ENCODE measurements at regions not wholly inside any gene's neighbourhood (a gene's known extent, or its start where the extent isn't known, plus 50 kb on each side); places are given as distances from the start of the nearest gene placed in this dataset.

DNA sequence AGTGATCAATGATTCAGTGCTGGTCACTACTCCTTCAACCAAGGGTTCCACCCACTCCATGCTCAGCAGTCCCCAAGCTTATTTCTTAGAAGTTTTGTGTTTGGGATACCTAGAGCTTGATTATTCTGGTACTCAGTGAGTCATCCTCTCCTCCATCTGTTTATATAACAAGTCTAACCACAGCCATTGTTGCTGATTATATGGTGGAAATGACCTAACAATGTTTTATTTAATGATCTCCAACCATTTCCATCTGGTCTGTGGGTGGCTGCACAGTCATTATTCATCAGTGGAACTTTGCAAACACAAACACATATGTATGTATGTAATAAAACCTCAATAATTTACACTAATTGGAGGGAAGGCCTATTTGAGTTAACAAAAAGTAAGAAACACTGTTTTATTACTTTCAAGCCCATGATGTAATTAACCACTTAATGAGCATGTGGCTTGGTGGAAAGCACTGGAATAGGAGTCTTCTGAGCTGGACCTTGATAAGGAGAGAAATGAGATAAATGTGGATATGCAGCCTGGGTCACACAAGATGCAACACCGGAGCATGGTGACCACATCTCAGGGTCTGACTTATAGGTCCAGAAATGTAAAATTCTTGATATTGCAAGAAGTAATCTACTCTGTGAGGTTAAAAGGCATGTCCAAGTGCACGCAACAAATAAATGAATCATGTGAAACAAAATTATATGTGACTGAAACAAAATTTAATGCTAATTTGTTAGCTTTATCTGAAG, 99.0 kb upstream of the WLS start:
- peak in 1 of 2 experiments; percentile 7 for DNase-seq

- no peak for DNase-seq
Measured at GRCh38 chr1:68330391-68330790, 98.1 kb upstream of the WLS start.

DNA sequence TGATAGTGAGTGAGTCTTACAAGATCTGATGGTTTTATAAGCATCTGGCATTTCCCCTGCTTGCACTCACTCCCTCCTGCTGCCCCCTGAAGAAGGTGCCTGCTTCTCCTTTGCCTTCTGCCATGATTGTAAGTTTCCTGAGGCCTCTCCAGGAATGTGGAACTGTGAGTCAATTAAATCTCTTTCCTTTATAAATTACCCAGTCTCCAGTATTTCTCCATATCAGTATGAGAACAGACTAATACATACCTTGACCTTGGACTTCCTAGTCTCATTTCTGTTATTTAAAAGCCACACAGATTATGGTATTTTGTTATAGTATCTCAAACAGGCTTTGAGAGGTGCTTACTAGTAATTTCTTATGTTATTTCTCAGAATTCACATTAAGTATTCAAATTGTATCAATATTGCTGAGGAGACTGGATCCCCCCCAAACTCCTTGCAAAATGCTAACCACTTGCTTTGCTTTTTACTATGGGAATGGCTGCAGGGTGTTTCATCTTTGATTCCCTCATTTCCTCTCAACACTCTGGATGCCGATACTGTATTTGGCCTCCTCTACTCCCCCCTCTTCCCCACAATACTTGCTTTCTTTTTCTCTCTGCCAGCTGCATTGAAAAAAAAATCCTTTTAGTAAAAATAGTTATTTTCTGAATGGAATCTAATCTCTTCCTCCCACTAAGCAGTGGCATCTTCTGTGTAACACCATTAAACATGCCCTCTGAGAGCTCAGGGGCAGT, 96.9 kb upstream of the WLS start:
- no peak for DNase-seq

GRCh38 chr1:68328490-68328889, 96.2 kb upstream of the WLS start:
- no peak for DNase-seq

GRCh38 chr1:68327414-68327813, 95.1 kb upstream of the WLS start:
- DNase-seq, result no peak

DNA sequence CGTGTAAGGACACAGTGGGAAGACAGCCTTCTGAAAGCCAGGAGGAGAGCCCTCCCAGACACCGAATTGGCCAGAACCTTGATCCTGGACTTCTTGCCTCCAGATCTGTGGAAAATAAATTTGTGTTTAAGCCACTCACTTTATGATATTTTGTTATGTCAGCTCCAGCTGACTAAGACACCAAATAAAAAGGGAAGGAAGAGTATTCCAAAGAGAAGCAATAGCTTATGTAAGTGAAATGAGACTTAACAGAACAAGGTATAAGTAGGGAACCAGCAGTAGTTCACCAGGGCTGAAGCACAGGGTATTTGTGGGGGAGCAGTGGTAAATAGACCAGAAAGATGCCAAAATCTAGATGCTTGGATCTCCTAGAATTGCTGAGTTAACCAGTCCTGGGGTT, 94.2 kb upstream of the WLS start:
- DNase-seq, result no peak

DNA sequence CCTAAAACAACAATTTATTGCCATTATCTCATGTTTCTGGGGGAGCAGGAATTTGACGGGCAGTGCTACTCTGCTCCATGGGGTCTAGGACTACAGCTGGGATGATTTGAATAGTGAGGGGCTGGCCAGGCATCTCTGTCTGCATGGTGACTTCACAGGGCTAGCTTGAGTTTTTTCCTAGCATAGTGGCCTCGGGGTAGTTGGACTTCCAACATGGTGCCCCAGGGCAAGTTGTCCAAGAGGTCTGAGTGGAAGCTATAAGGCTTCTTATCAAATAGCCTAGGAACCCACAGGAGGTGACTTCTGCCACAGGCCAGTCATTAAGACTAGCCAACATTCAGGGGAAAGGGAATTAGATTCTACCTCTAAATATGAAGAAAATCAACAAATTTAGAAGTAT, 92.0 kb upstream of the WLS start:
- no peak for DNase-seq

DNA sequence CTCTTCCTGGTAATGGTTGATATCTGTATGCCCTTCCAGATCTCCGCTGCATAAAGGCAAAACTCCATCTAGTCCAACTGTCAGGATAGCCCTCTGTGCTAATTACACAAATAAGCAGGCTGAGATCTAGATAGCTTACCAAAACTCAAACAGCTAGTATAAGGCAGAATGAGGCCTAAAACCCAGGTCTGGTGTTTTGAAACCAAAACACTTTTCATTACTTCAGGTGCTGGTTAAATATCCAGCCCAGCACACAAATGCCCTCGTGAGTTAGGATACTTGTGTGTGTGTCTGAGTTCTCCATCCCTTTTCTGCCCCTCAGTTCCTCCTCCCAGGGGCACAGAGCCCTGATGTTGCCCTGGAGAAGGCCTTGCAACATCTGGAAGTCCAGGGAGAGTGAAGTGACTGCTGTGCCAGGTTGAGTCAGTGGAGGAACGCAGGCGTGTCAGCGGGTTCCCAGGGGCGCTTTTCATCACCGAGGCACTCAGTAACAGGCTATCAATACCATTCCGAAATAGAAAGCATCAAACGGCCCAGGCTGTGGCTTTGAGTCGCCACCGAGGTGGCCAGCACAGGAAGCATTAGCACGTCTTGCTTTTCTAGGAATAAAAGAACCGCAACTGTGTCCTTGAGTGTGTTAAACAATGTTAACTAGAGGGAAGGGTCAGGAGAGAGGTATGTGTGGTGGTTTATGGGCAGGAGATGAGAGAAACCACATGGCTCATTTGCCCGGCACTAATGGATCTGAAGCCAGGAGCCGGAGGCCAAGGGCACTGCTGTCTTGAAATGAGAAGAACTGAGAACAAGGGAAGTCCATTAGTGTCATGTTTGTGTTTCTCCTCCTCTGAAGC, 90.7 kb upstream of the WLS start:
- no peak for DNase-seq

DNA sequence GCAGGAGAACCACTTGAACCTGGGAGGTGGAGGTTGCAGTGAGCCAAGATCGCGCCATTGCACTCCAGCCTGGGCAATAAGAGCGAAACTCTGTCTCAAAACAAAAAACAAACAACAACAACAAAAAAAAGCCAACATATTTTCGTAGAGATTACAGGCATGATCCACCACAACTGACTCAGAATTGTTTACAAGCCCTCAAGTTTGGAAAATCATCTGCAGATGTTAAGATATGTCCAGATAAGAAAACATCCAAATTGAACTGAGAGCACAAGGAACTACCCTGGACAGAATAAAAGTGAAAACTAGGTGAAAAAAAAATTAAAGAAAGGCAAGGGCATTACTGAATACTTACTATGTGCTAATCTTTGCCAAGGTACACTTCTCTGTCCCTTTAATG, 89.8 kb upstream of the WLS start:
- DNase-seq, result no peak

- no peak for DNase-seq
Measured at GRCh38 chr1:68321084-68321685, 88.9 kb upstream of the WLS start.

DNA sequence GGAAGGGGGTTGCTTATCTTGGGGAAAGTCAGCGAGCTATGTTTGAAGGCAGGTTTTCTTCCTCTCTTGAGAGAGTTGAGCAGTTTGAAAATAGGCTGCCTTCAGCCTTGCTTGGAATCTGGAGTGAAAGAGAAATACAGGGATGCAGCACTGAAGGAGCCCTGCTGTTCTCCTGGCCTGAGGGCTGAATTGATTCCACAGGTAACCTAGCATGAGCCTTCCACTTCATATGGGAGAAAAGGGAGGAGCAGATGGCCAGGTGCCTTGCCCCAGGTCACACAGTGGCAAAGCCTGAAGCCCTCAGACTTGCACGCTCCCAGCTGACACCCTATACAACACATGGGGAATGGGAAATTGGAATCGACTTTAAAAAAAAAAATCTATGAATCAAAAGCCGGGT, 88.0 kb upstream of the WLS start:
- DNase-seq, result no peak

GRCh38 chr1:68319907-68320306, 87.6 kb upstream of the WLS start:
- no peak for DNase-seq

DNA sequence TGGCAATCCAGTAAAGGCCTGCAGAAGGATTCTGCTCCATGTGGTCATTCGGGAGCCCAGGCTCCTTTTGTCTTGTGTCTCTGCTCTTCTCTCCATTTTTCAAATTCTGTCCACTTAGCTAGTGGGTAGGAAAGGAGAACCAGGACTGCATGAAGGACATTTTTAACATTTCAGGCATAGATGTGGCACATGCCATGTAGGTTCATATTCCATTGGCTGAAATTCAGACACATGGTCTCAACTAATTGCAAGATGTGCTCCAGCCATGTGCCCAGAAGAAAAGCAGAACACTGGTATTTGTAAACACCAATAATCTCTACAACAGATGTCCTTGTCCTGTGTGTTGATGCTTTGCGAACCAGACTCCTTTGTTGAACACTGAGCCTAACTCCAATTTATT, 85.2 kb upstream of the WLS start:
- DNase-seq, result no peak

DNA sequence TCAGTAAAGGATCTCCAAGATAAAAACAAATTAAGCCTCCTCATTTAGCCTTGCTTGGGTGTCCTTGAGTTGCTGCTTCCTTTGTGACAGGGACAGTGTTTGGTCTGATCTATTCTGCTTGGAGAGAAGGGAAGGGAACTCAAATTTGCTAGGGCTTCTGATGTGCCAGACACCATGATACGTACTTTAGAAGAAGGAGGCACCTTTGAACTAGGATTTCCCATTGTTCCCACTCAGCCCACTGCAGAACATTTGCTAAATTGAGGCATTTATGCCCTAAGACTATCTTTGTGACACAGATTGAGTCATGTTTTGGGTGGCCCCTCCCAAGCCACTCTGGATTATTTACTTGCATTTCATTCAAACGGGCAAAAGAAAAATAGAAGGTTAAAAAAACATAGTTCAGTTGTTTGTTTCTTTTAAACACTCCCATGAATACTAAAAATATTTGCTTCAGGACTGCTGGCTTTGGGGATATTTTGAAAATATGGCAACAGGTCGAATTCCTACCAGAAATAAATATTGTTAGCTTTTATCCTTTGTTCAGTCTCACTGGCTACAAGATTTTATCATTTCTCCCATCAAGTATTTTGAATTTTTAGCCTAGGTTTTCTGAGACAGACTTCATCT, 81.9 kb upstream of the WLS start:
- no peak for DNase-seq

- DNase-seq, result no peak
Measured at GRCh38 chr1:68313735-68314134, 81.4 kb upstream of the WLS start.

GRCh38 chr1:68308034-68308433, 75.7 kb upstream of the WLS start:
- DNase-seq, result no peak

DNA sequence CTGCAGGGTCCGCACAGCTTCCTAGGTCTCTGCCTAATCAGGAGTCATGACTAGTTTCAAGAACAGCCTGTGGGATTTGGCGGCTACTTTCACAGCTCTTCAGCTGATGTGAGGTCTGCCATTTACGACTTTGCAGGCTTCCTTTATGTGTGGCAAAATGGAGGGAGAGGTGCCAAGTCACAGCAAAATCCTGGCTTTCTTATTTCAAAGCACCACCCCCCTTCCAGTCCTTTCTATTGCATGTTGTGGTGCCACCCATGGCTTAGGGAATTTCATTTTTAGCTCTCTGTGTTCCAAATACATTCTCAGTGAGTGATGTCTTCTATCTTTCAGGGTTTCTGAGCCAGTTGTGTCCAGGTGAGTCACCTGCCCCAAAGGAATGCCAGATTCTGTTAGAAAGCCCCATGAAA, 75.1 kb upstream of the WLS start:
- no peak for DNase-seq

GRCh38 chr1:68301471-68302001, 69.2 kb upstream of the WLS start:
- no peak for DNase-seq

GRCh38 chr1:68294367-68295066, 62.2 kb upstream of the WLS start:
- DNase-seq, result no peak

- no peak for DNase-seq
Measured at GRCh38 chr1:68293609-68294366, 61.5 kb upstream of the WLS start.

GRCh38 chr1:68293122-68293521, 60.8 kb upstream of the WLS start:
- DNase-seq, result no peak

All from SW 1271 (cell line).